ENCODE measurements at regions not wholly inside any gene's neighbourhood (a gene's known extent, or its start where the extent isn't known, plus 50 kb on each side); places are given as distances from the start of the nearest gene placed in this dataset.

DNA sequence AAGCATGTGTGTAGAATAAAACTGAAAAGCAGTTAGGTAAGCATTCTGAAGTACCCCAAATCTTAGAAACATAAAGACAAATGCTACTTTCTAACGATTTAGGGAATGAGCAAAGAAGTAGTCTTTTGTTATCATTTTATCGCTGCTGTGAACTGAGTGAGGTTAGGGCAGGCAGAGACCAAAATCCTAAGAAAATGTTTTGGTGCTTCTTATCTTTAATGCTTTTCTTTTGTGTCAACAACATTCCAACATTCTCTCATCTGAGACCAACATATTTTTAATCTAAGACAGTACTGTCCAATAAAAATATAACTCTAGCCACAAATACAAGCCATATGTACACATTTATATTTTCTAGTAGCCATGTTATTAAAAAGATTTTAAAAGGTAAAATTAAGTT, 789.4 kb upstream of the PIK3C3 start:
- Histone ChIP-seq H3K27me3 (no peaks in the 10 kb centered on the region), H3K9me3 (no peaks in the 10 kb centered on the region), H3K4me3 (no peak overlapping the region), H3K4me1 (no peaks in the 10 kb centered on the region), H3K36me3 (no peaks in the 10 kb centered on the region), H3K27ac (no peak overlapping the region)
- TF ChIP-seq EP300 (IDR thresholded peaks at IDR 0.05), result no peak
- TF ChIP-seq POLR2A (IDR thresholded peaks at IDR 0.05), result no peak
- TF ChIP-seq POLR2AphosphoS5 (IDR thresholded peaks at IDR 0.05), result no peak
- TF ChIP-seq, protein P1, sequence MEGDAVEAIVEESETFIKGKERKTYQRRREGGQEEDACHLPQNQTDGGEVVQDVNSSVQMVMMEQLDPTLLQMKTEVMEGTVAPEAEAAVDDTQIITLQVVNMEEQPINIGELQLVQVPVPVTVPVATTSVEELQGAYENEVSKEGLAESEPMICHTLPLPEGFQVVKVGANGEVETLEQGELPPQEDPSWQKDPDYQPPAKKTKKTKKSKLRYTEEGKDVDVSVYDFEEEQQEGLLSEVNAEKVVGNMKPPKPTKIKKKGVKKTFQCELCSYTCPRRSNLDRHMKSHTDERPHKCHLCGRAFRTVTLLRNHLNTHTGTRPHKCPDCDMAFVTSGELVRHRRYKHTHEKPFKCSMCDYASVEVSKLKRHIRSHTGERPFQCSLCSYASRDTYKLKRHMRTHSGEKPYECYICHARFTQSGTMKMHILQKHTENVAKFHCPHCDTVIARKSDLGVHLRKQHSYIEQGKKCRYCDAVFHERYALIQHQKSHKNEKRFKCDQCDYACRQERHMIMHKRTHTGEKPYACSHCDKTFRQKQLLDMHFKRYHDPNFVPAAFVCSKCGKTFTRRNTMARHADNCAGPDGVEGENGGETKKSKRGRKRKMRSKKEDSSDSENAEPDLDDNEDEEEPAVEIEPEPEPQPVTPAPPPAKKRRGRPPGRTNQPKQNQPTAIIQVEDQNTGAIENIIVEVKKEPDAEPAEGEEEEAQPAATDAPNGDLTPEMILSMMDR (IDR thresholded peaks at IDR 0.05), result no peak
- 64% methylated on average over 2 of the region's 2 CpGs for WGBS
- DNase-seq (ENCODE audit: low spot score in 2 of 2), result no peak

DNA sequence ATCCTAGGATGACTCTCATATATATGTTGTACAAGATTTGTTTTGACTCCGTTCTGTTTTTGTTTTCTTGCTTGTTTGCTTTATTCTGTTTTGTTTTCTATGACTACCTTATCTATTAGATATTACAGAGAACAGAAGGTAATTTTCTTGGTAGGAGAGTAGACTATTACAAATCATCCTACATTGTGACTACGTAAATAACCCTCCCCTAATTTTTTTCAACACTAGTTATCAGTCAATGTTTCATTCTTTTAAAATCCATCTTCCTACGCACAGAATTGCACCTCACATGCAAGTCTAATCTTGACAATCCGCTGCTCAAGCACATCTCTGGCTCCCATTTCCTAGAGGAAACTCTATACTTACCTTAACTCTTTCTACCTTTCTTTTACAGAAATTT, 792.3 kb upstream of the PIK3C3 start:
- Histone ChIP-seq H3K36me3 (no peaks in the 10 kb centered on the region), H3K4me1 (no peaks in the 10 kb centered on the region), H3K4me3 (no peak overlapping the region), H3K9me3 (no peaks in the 10 kb centered on the region), H3K27ac (no peak overlapping the region), H3K27me3 (no peaks in the 10 kb centered on the region)
- WGBS, result 70% methylated on average over 4 of the region's 4 CpGs
- no peak for DNase-seq (ENCODE audit: low spot score in 2 of 2)
- TF ChIP-seq, protein P1 (IDR thresholded peaks at IDR 0.05), result no peak
- no peak for TF ChIP-seq POLR2A (IDR thresholded peaks at IDR 0.05)
- TF ChIP-seq EP300 (IDR thresholded peaks at IDR 0.05), result no peak
- TF ChIP-seq POLR2AphosphoS5 (IDR thresholded peaks at IDR 0.05), result no peak

DNA sequence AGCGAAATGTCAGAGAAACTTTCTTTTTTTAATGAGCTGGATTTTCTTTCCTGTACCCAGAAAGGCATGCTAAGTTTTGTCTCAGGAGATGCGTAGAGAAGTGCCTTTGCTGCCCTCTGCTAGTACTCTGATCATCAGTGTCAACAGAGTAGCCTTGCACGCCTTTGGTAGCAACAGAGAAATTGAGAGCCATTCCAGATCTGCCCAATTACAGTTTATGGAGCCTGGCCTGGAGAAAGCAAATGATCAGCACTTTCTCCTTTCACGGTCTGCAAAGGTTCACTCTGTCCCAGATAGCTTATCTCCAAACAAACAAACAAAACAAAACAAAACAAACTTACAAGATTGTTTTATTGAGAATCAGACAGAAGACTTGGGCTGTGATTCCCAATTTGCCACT, 792.8 kb upstream of the PIK3C3 start:
- H3K9me3 ChIP-seq, result no peaks in the 10 kb centered on the region
- no peaks in the 10 kb centered on the region for H3K27me3 ChIP-seq
- TF ChIP-seq POLR2AphosphoS5 (IDR thresholded peaks at IDR 0.05) (no peak), POLR2A (IDR thresholded peaks at IDR 0.05) (no peak), EP300 (IDR thresholded peaks at IDR 0.05) (no peak)
- TF ChIP-seq, protein P1 (IDR thresholded peaks at IDR 0.05), result no peak
- H3K27ac ChIP-seq, result no peak overlapping the region
- no peak overlapping the region for H3K4me3 ChIP-seq
- H3K4me1 ChIP-seq, result no peaks in the 10 kb centered on the region
- no peak for DNase-seq (ENCODE audit: low spot score in 2 of 2)
- no peaks in the 10 kb centered on the region for H3K36me3 ChIP-seq
- WGBS, result 65% methylated on average over 4 of the region's 4 CpGs

DNA sequence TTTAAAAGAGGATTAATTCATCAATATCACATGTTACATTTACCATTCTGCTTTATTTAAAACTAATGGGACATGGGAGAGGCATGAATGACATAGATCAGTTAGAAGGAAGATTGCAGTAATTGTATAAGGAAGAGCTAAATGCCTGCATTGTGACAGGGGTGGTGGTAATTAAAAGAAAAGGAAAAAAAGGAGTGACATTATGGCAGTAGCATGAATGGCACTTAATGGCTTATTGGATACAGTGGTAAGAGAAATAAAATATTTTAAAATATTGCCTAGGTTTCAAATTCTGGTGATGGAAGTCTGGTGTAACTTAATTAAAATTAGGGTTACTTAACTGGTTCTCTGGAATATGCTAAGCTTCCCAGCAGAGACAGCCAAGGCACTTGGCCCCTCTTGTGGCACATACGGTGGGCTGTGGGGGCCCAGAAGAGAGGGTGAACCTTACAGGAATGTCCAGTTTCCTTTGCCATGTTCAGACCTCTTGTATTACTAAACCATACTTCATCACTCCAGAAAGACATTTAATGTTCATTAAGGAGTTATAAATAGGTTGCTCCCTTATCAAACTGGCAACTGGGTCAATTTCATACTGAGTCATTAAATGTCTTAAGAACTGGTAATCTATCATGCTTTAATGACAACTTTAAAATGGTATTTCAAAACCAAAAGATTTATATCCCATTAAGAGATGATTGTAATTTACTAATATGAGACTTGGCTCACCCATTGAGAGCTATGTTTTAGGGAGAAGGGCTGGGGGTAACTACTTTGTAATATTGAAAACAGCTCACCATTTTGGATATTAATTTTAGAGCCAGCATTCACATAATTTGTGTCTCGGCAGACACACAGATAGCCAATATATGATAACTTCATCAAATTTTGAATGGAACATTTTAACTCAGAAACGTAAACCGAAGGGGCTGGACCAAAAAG, 798.9 kb upstream of the PIK3C3 start:
- no peak overlapping the region for H3K4me3 ChIP-seq
- no peak for DNase-seq (ENCODE audit: low spot score in 2 of 2)
- H3K27me3 ChIP-seq, result no peaks in the 10 kb centered on the region
- H3K27ac ChIP-seq, result no peak overlapping the region
- no peaks in the 10 kb centered on the region for H3K9me3 ChIP-seq
- TF ChIP-seq, protein P1 (IDR thresholded peaks at IDR 0.05), result no peak
- TF ChIP-seq EP300 (IDR thresholded peaks at IDR 0.05), result no peak
- no peak for TF ChIP-seq POLR2A (IDR thresholded peaks at IDR 0.05)
- TF ChIP-seq POLR2AphosphoS5 (IDR thresholded peaks at IDR 0.05), result no peak
- no peaks in the 10 kb centered on the region for H3K36me3 ChIP-seq
- 81% methylated on average over 4 of the region's 4 CpGs for WGBS
- no peaks in the 10 kb centered on the region for H3K4me1 ChIP-seq

DNA sequence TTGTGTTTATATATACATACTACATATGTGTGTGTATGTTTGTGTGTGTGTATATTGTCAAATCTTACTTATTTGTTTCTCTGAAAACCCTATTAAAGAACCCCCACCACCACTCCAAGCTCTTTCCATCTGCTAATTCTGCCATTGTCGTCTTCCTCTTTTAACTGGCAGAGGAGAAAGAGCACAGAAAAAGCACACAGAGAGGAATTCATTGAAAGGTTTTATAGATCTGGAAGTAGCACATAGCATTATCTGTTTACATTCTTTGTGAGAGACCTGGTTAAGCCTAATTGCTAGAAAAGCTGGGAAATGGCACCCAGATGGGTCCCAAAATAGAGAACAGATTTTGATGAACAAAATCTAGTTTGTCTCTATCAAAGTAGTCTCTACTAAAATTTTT, 800.0 kb upstream of the PIK3C3 start:
- Histone ChIP-seq H3K9me3 (no peaks in the 10 kb centered on the region), H3K4me3 (no peak overlapping the region), H3K27me3 (no peaks in the 10 kb centered on the region), H3K27ac (no peak overlapping the region), H3K36me3 (no peaks in the 10 kb centered on the region), H3K4me1 (no peaks in the 10 kb centered on the region)
- WGBS, result 84% methylated on average over 1 of the region's 1 CpG
- no peak for TF ChIP-seq POLR2A (IDR thresholded peaks at IDR 0.05)
- no peak for TF ChIP-seq EP300 (IDR thresholded peaks at IDR 0.05)
- TF ChIP-seq, protein P1 (IDR thresholded peaks at IDR 0.05), result no peak
- TF ChIP-seq POLR2AphosphoS5 (IDR thresholded peaks at IDR 0.05), result no peak
- DNase-seq (ENCODE audit: low spot score in 2 of 2), result no peak
